GM12872 (cell line): ENCODE measurements at regions not wholly inside any gene's neighbourhood (a gene's known extent, or its start where the extent isn't known, plus 50 kb on each side); places are given as distances from the start of the nearest gene placed in this dataset.

Experiments used
- CTCF ChIP-seq: IDR thresholded peaks from 3 replicates; pipeline ENCODE4 v1.5.1; 2011; ENCODE audit warnings: low read depth, mild to moderate bottlenecking, low read length, moderate library complexity; ENCODE audit not compliant: insufficient read depth

GRCh38 chr5:14946815-14947620, 75.4 kb upstream of the ANKH start:
- TF ChIP-seq CTCF, result peak; percentile 54

- no peak for TF ChIP-seq CTCF
Measured at GRCh38 chr5:14945450-14945849, 73.9 kb upstream of the ANKH start.

GRCh38 chr5:14944996-14945395, 73.4 kb upstream of the ANKH start:
- TF ChIP-seq CTCF, result no peak

- no peak for TF ChIP-seq CTCF
Measured at GRCh38 chr5:14944350-14944739, 72.8 kb upstream of the ANKH start.

GRCh38 chr5:14942212-14942611, 70.6 kb upstream of the ANKH start:
- no peak for TF ChIP-seq CTCF

- no peak for TF ChIP-seq CTCF
Measured at GRCh38 chr5:14937254-14937653, 65.7 kb upstream of the ANKH start.

GRCh38 chr5:14936588-14936987, 65.0 kb upstream of the ANKH start:
- no peak for TF ChIP-seq CTCF
